ENCODE measurements at regions not wholly inside any gene's neighbourhood (a gene's known extent, or its start where the extent isn't known, plus 50 kb on each side); places are given as distances from the start of the nearest gene placed in this dataset.

DNA sequence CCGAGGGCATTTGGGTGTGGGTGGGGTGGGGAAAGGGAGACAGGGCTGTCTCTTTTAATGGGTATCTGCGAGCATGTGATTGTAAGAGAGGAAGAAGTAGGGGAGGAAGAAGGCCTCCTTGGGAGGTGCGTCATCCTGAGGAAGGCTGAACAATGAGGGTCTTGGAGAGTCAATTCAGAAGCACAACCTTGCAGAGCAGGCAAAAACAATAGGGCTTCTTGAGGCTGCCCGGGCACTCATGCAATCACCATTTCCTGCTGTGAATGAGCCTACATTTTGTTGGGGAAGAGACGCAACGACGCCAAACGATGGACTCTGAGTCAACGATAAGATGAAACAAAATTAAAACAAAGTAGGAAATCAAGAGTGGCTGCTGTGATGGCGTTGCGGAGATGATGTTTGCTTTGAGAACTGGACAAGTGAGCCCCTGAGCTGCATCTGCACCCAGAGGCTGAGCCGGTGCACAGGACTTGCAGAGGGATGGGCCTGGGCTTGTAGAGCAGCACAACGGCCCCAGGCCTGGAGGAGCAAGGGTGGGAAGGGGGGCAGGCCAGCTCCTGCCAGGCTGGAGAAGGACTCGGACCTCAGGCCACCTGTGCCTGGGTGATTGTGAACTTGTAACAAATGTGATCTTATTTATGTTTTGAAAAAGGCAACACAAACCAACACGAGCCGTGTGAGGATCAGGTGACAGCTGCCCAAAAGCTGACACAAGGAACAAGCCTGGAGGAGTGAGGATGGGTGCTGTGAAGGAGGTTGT lies 92.3 kb upstream of the B3GAT1 start:
- TF ChIP-seq POLR2A (IDR thresholded peaks at IDR 0.05; ENCODE audit: low read length): no peak
- TF ChIP-seq GATA1 (IDR thresholded peaks at IDR 0.05; ENCODE audit: low read depth, low read length): no peak
